GM12878 (cell line): ENCODE measurements at regions not wholly inside any gene's neighbourhood (a gene's known extent, or its start where the extent isn't known, plus 50 kb on each side); places are given as distances from the start of the nearest gene placed in this dataset.
"Not testable (repeated sequence)": the region's sequence is repeated elsewhere in the genome, so short reads cannot be mapped to it uniquely, and the experiment has no call there.

ENCODE experiments used
- ATAC-seq: fragments of 200-7000 bp; cut with Tn5 transposase; 3 replicates; pipeline ENCODE4 v1.9.1; 2020; ENCODE audit warnings: mild to moderate bottlenecking, moderate library complexity
- BruUV-seq: library from RNA; stranded (reverse); fragments of 400-500 nt; replicated peaks from 2 replicates; lab custom pipeline; 2021; lab: Mats Ljungman, UMichigan
- CTCF ChIA-PET: fragments of 300-600 bp; sonication (Branson Sonifier 250); formaldehyde crosslinking; extraction: SDS; loops from one replicate; lab custom pipeline; 2021; ENCODE audit warnings: inconsistent platforms; lab: Yijun Ruan, JAX
- POLR2A ChIA-PET: fragments of 350-600 bp; formaldehyde crosslinking; extraction: SDS; loops from one replicate; lab custom pipeline; 2021; ENCODE audit warnings: inconsistent platforms; lab: Charles Lee
- RAD21 ChIA-PET: fragments of 300-600 bp; sonication (Branson Sonifier 250); formaldehyde crosslinking; loops from one replicate; lab custom pipeline; 2023; ENCODE audit warnings: antibody characterized with exemption; ENCODE audit not compliant: unreplicated experiment; lab: Charles Lee
- SMC1A ChIA-PET: fragments of 300-600 bp; sonication (Branson Sonifier 250); formaldehyde crosslinking; loops from one replicate; lab custom pipeline; 2023; ENCODE audit not compliant: unreplicated experiment, uncharacterized antibody; lab: Charles Lee
- DNase-seq: peaks from one replicate; pipeline ENCODE4 v3.0.0-alpha.2; 2011; ENCODE audit warnings: low read depth, low spot score
- FAIRE-seq: peaks from 3 replicates; lab custom pipeline; 2011; peaks lifted over from hg19 to GRCh38; lab: Jason Lieb, UNC
- H2AFZ ChIP-seq: 2 replicates; pipeline ENCODE4 v1.6.0; 2011; ENCODE audit warnings: low read depth, low read length, control low read depth; ENCODE audit not compliant: control insufficient read depth
- H3K27ac ChIP-seq: 2 replicates; pipeline ENCODE4 v1.5.1; 2011; ENCODE audit warnings: control low read depth; ENCODE audit not compliant: control insufficient read depth, insufficient read depth
- H3K27me3 ChIP-seq, 2 experiments: replicated peaks in 1 of 2; 2 replicates each; pipeline versions ENCODE4 v1.6.0 to v1.6.1; 2011; ENCODE audit warnings: low read length in 1 of 2; ENCODE audit not compliant: control insufficient read depth in 2 of 2, insufficient read depth in 2 of 2
- H3K36me3 ChIP-seq, 2 experiments: 2 replicates each; pipeline ENCODE4 v1.5.1; 2011; ENCODE audit warnings: low read length in 1 of 2; ENCODE audit not compliant: control insufficient read depth in 2 of 2, insufficient read depth in 2 of 2
- H3K4me1 ChIP-seq: 2 replicates; pipeline ENCODE4 v1.6.1; 2011; ENCODE audit warnings: mild to moderate bottlenecking, low read length, moderate library complexity, mixed read lengths; ENCODE audit not compliant: control insufficient read depth, insufficient read depth
- H3K4me2 ChIP-seq: 2 replicates; pipeline ENCODE4 v1.6.0; 2011; ENCODE audit warnings: control low read depth; ENCODE audit not compliant: control insufficient read depth, insufficient read depth
- H3K4me3 ChIP-seq: fragments of 200-600 bp; sonication (generic); 2 replicates; pipeline ENCODE4 v1.5.1; 2016
- H3K79me2 ChIP-seq: 2 replicates; pipeline ENCODE4 v1.6.0; 2011; ENCODE audit warnings: low read length; ENCODE audit not compliant: control insufficient read depth, insufficient read depth
- H3K9ac ChIP-seq: 2 replicates; pipeline ENCODE4 v1.8.0; 2011; ENCODE audit warnings: low read length, control low read depth, mixed read lengths; ENCODE audit not compliant: control insufficient read depth, insufficient read depth
- H3K9me3 ChIP-seq: replicated peaks from 3 replicates; pipeline ENCODE4 v1.5.1; 2011; ENCODE audit warnings: mild to moderate bottlenecking, low read length; ENCODE audit not compliant: control insufficient read depth, insufficient read depth
- H4K20me1 ChIP-seq: 2 replicates; pipeline ENCODE4 v1.6.0; 2011; ENCODE audit not compliant: control insufficient read depth, insufficient read depth
- NR2C2 ChIP-seq: IDR thresholded peaks from 2 replicates; pipeline ENCODE4 v1.6.1; 2011; ENCODE audit warnings: borderline replicate concordance, low read depth; ENCODE audit not compliant: control insufficient read depth, insufficient read length
- SMC3 ChIP-seq: IDR thresholded peaks from 2 replicates; pipeline ENCODE4 v1.6.1; 2011; ENCODE audit warnings: low read length, improper control_type of control experiment, borderline replicate concordance
- STAT1 ChIP-seq: fragments of 450-650 bp; conservative IDR thresholded peaks from 2 replicates; pipeline ENCODE4 v1.6.1; 2014; ENCODE audit warnings: antibody characterized with exemption, mild to moderate bottlenecking
- WRNIP1 ChIP-seq: IDR thresholded peaks from 2 replicates; pipeline ENCODE4 v1.6.1; 2011; ENCODE audit warnings: low read depth, low read length, improper control_type of control experiment, borderline replicate concordance
- WGBS: methylation state at CpG from one replicate; pipeline ENCODE4 v1.1.6; 2016; ENCODE audit warnings: low lambda C conversion rate; ENCODE audit not compliant: insufficient replicate concordance, insufficient coverage; ENCODE audit errors: missing lambda C conversion rate; 5-methylcytosine and 5-hydroxymethylcytosine counted together
- in situ Hi-C: fragments of 300-500 bp; cut with MboI; formaldehyde crosslinking; loops from 9 replicates; pipeline ENCODE4 v1.14.3; 2018; ENCODE audit warnings: mixed read lengths
- intact Hi-C: fragments of 100-400 bp; cut with micrococcal nuclease; formaldehyde crosslinking; loops from one replicate; pipeline ENCODE4 v1.14.2; 2022; ENCODE audit not compliant: unreplicated experiment
- TF ChIP-seq, protein P1 (sequence below), 3 experiments: IDR thresholded peaks in 2 of 3; conservative IDR thresholded peaks in 1 of 3; 2 replicates each; pipeline ENCODE4 v1.5.1; 2011; ENCODE audit warnings: low read depth in 3 of 3, low read length in 3 of 3, mild to moderate bottlenecking in 3 of 3, control low read depth in 2 of 3, moderate library complexity in 2 of 3, inconsistent platforms in 1 of 3, mixed read lengths in 1 of 3; ENCODE audit not compliant: control insufficient read depth in 2 of 3, insufficient read depth in 1 of 3; ENCODE audit errors: extremely low read depth in 1 of 3
- TF ChIP-seq, protein P2 (sequence below): IDR thresholded peaks from 2 replicates; pipeline ENCODE4 v1.6.1; 2012; ENCODE audit warnings: mild to moderate bottlenecking, low read depth, low read length
- TF ChIP-seq, protein P3 (sequence below): fragments of 450-650 bp; IDR thresholded peaks from 2 replicates; pipeline ENCODE4 v1.6.1; 2017; ENCODE audit warnings: mild to moderate bottlenecking

GRCh38 chr2:221724631-221725203 is 152.6 kb upstream of the EPHA4 start:
- ATAC-seq: no peak
- Histone ChIP-seq H4K20me1 (no peaks in the 10 kb centered on the region), H2AFZ (no peak overlapping the region), H3K36me3 (no peaks in the 10 kb centered on the region), H3K4me3 (no peak overlapping the region), H3K79me2 (no peaks in the 10 kb centered on the region), H3K27me3 (no peaks in the 10 kb centered on the region), H3K4me2 (no peak overlapping the region), H3K27ac (no peak overlapping the region), H3K9me3 (no peaks in the 10 kb centered on the region), H3K4me1 (no peaks in the 10 kb centered on the region), H3K9ac (no peak overlapping the region)
- SMC1A ChIA-PET: no interaction called here
- no TSS peak for BruUV-seq
- RAD21 ChIA-PET: no interaction called here
- POLR2A ChIA-PET: no interaction called here
- no peak for DNase-seq
- in situ Hi-C loops (no loop called here), intact Hi-C loops (no loop called here)
- CTCF ChIA-PET: interaction anchor here (0.6 kb wide), 1 partner anchor 1720 kb away, joined by 3 read pairs; no protein-coding TSS in a partner anchor
- TF ChIP-seq WRNIP1: no peak
- TF ChIP-seq, protein P1, sequence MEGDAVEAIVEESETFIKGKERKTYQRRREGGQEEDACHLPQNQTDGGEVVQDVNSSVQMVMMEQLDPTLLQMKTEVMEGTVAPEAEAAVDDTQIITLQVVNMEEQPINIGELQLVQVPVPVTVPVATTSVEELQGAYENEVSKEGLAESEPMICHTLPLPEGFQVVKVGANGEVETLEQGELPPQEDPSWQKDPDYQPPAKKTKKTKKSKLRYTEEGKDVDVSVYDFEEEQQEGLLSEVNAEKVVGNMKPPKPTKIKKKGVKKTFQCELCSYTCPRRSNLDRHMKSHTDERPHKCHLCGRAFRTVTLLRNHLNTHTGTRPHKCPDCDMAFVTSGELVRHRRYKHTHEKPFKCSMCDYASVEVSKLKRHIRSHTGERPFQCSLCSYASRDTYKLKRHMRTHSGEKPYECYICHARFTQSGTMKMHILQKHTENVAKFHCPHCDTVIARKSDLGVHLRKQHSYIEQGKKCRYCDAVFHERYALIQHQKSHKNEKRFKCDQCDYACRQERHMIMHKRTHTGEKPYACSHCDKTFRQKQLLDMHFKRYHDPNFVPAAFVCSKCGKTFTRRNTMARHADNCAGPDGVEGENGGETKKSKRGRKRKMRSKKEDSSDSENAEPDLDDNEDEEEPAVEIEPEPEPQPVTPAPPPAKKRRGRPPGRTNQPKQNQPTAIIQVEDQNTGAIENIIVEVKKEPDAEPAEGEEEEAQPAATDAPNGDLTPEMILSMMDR (IDR thresholded peaks at IDR 0.05 in 2 of 3, conservative IDR thresholded peaks at IDR 0.05 in 1 of 3; ENCODE audit: control insufficient read depth in 2 of 3, extremely low read depth in 1 of 3, insufficient read depth in 1 of 3, low read depth in 3 of 3, low read length in 3 of 3): no peak
- no peak for TF ChIP-seq NR2C2
- TF ChIP-seq STAT1: no peak
- TF ChIP-seq, protein P2, sequence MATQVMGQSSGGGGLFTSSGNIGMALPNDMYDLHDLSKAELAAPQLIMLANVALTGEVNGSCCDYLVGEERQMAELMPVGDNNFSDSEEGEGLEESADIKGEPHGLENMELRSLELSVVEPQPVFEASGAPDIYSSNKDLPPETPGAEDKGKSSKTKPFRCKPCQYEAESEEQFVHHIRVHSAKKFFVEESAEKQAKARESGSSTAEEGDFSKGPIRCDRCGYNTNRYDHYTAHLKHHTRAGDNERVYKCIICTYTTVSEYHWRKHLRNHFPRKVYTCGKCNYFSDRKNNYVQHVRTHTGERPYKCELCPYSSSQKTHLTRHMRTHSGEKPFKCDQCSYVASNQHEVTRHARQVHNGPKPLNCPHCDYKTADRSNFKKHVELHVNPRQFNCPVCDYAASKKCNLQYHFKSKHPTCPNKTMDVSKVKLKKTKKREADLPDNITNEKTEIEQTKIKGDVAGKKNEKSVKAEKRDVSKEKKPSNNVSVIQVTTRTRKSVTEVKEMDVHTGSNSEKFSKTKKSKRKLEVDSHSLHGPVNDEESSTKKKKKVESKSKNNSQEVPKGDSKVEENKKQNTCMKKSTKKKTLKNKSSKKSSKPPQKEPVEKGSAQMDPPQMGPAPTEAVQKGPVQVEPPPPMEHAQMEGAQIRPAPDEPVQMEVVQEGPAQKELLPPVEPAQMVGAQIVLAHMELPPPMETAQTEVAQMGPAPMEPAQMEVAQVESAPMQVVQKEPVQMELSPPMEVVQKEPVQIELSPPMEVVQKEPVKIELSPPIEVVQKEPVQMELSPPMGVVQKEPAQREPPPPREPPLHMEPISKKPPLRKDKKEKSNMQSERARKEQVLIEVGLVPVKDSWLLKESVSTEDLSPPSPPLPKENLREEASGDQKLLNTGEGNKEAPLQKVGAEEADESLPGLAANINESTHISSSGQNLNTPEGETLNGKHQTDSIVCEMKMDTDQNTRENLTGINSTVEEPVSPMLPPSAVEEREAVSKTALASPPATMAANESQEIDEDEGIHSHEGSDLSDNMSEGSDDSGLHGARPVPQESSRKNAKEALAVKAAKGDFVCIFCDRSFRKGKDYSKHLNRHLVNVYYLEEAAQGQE: no peak
- no peak for TF ChIP-seq SMC3
- TF ChIP-seq, protein P3, sequence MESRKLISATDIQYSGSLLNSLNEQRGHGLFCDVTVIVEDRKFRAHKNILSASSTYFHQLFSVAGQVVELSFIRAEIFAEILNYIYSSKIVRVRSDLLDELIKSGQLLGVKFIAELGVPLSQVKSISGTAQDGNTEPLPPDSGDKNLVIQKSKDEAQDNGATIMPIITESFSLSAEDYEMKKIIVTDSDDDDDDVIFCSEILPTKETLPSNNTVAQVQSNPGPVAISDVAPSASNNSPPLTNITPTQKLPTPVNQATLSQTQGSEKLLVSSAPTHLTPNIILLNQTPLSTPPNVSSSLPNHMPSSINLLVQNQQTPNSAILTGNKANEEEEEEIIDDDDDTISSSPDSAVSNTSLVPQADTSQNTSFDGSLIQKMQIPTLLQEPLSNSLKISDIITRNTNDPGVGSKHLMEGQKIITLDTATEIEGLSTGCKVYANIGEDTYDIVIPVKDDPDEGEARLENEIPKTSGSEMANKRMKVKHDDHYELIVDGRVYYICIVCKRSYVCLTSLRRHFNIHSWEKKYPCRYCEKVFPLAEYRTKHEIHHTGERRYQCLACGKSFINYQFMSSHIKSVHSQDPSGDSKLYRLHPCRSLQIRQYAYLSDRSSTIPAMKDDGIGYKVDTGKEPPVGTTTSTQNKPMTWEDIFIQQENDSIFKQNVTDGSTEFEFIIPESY: no peak
- FAIRE-seq: no peak
- WGBS: 0% methylated on average over 1 of the region's 1 CpG

- 0% methylated on average over 1 of the region's 1 CpG for WGBS
- in situ Hi-C loops, RAD21 ChIA-PET: not testable (repeated sequence)
These were observed 152.0 kb upstream of the EPHA4 start for GRCh38 chr2:221724117-221724516.

More at GRCh38 chr2:221724117-221724516, 152.0 kb upstream of the EPHA4 start:
- POLR2A ChIA-PET, H4K20me1 ChIP-seq, H3K9ac ChIP-seq, H3K4me3 ChIP-seq, H3K4me2 ChIP-seq, H3K36me3 ChIP-seq, H3K27me3 ChIP-seq, DNase-seq, H2AFZ ChIP-seq, H3K27ac ChIP-seq, SMC1A ChIA-PET, BruUV-seq, intact Hi-C loops, ATAC-seq, FAIRE-seq, H3K4me1 ChIP-seq, H3K9me3 ChIP-seq, H3K79me2 ChIP-seq: not testable (repeated sequence)
- CTCF ChIA-PET: interaction anchor here (0.5 to 0.6 kb wide), 2 partner anchors 1120 to 1720 kb away, joined by 3 read pairs; no protein-coding TSS in a partner anchor
